ENCODE measurements at regions not wholly inside any gene's neighbourhood (a gene's known extent, or its start where the extent isn't known, plus 50 kb on each side); places are given as distances from the start of the nearest gene placed in this dataset.
"Not testable (repeated sequence)": the region's sequence is repeated elsewhere in the genome, so short reads cannot be mapped to it uniquely, and the experiment has no call there.

- 41 to 55% (median 44%) methylated on average over 4 to 5 of the region's 6 CpGs for WGBS, 5 donors
- H3K36me3 ChIP-seq; H3K4me1 ChIP-seq; H3K9me3 ChIP-seq; H3K27me3 ChIP-seq (replicated peaks in 1 of 7); intact Hi-C loops (cut with DNase I; ENCODE audit: low total_unique reads); H3K4me3 ChIP-seq; DNase-seq; H3K27ac ChIP-seq: not testable (repeated sequence)
Measured at GRCh38 chr7:55695893-55696701, 123.8 kb upstream of the VOPP1 start.

GRCh38 chr7:55694484-55694883 lies 122.2 kb upstream of the VOPP1 start:
- 53 to 86% (median 65%) methylated on average over 5 of the region's 5 CpGs for WGBS, 5 donors
- intact Hi-C loops (cut with DNase I; ENCODE audit: low total_unique reads); DNase-seq: not testable (repeated sequence)

GRCh38 chr7:55688684-55689681 lies 116.7 kb upstream of the VOPP1 start:
- H3K4me3 ChIP-seq; intact Hi-C loops (cut with DNase I; ENCODE audit: low total_unique reads); H3K4me1 ChIP-seq; H3K9me3 ChIP-seq; DNase-seq; H3K36me3 ChIP-seq; H3K27me3 ChIP-seq (replicated peaks in 1 of 7): not testable (repeated sequence)
- peak overlapping the region in 4 of 8 donors; percentile 21 to 73 (median 44) for H3K27ac ChIP-seq
- 25 to 36% (median 30%) methylated on average over 15 to 17 of the region's 17 CpGs for WGBS, 5 donors

More at GRCh38 chr7:55694484-55694883, 122.2 kb upstream of the VOPP1 start:
- not testable (repeated sequence) for H3K4me3 ChIP-seq; H3K27me3 ChIP-seq (replicated peaks in 1 of 7); H3K27ac ChIP-seq; H3K9me3 ChIP-seq; H3K4me1 ChIP-seq; H3K36me3 ChIP-seq

GRCh38 chr7:55688261-55688660 lies 116.0 kb upstream of the VOPP1 start:
- H3K36me3 ChIP-seq; DNase-seq; H3K4me3 ChIP-seq; H3K4me1 ChIP-seq; H3K27me3 ChIP-seq (replicated peaks in 1 of 7); H3K9me3 ChIP-seq; intact Hi-C loops (cut with DNase I; ENCODE audit: low total_unique reads): not testable (repeated sequence)
- H3K27ac ChIP-seq = peak overlapping the region in 2 of 8 donors; percentile 60 to 73
- 51 to 62% (median 60%) methylated on average over 3 of the region's 3 CpGs for WGBS, 5 donors

GRCh38 chr7:55687252-55687651 lies 115.0 kb upstream of the VOPP1 start:
- 86 to 100% (median 93%) methylated on average over 2 of the region's 5 CpGs for WGBS, 5 donors

GRCh38 chr7:55686771-55687170 lies 114.5 kb upstream of the VOPP1 start:
- H3K4me3 ChIP-seq; H3K27me3 ChIP-seq (replicated peaks in 1 of 7); H3K9me3 ChIP-seq; H3K4me1 ChIP-seq; H3K27ac ChIP-seq; intact Hi-C loops (cut with DNase I; ENCODE audit: low total_unique reads); H3K36me3 ChIP-seq; DNase-seq: not testable (repeated sequence)
- WGBS, 5 donors = 91 to 96% (median 94%) methylated on average over 7 of the region's 7 CpGs

More at GRCh38 chr7:55687252-55687651, 115.0 kb upstream of the VOPP1 start:
- H3K4me1 ChIP-seq; H3K27me3 ChIP-seq (replicated peaks in 1 of 7); intact Hi-C loops (cut with DNase I; ENCODE audit: low total_unique reads); H3K4me3 ChIP-seq; H3K9me3 ChIP-seq; H3K36me3 ChIP-seq; DNase-seq; H3K27ac ChIP-seq: not testable (repeated sequence)

GRCh38 chr7:55683501-55683900 lies 111.2 kb upstream of the VOPP1 start:
- WGBS, 5 donors = 87 to 90% (median 88%) methylated on average over 9 of the region's 9 CpGs
- intact Hi-C loops (cut with DNase I; ENCODE audit: low total_unique reads); H3K27me3 ChIP-seq (replicated peaks in 1 of 7); H3K9me3 ChIP-seq; H3K4me3 ChIP-seq; H3K36me3 ChIP-seq; DNase-seq; H3K27ac ChIP-seq; H3K4me1 ChIP-seq: not testable (repeated sequence)

- H3K27me3 ChIP-seq (replicated peaks in 1 of 7); H3K27ac ChIP-seq; H3K36me3 ChIP-seq; H3K4me3 ChIP-seq; DNase-seq; H3K4me1 ChIP-seq; intact Hi-C loops (cut with DNase I; ENCODE audit: low total_unique reads); H3K9me3 ChIP-seq: not testable (repeated sequence)
- WGBS, 5 donors = 81 to 93% (median 86%) methylated on average over 1 of the region's 1 CpG
Measured at GRCh38 chr7:55675589-55675988, 103.3 kb upstream of the VOPP1 start.

GRCh38 chr7:55673525-55673924 lies 101.2 kb upstream of the VOPP1 start:
- H3K27me3 ChIP-seq (replicated peaks in 1 of 7); H3K27ac ChIP-seq; H3K4me3 ChIP-seq; intact Hi-C loops (cut with DNase I; ENCODE audit: low total_unique reads); H3K9me3 ChIP-seq; H3K4me1 ChIP-seq; H3K36me3 ChIP-seq; DNase-seq: not testable (repeated sequence)

GRCh38 chr7:55672084-55672483 lies 99.8 kb upstream of the VOPP1 start:
- H3K4me3 ChIP-seq; H3K27me3 ChIP-seq (replicated peaks in 1 of 7); DNase-seq; H3K36me3 ChIP-seq; H3K27ac ChIP-seq; intact Hi-C loops (cut with DNase I; ENCODE audit: low total_unique reads); H3K4me1 ChIP-seq; H3K9me3 ChIP-seq: not testable (repeated sequence)
- WGBS, 5 donors = 89 to 96% methylated on average over 1 of the region's 1 CpG; no CpG with 5 or more reads in 3 of the 5 donors
